GM18861 (cell line): ENCODE measurements at regions not wholly inside any gene's neighbourhood (a gene's known extent, or its start where the extent isn't known, plus 50 kb on each side); places are given as distances from the start of the nearest gene placed in this dataset.

Source experiments
- ATAC-seq: cut with Tn5 transposase; IDR thresholded peaks from one replicate; pipeline ENCODE4 v1.9.1; 2021; ENCODE audit not compliant: unreplicated experiment

DNA sequence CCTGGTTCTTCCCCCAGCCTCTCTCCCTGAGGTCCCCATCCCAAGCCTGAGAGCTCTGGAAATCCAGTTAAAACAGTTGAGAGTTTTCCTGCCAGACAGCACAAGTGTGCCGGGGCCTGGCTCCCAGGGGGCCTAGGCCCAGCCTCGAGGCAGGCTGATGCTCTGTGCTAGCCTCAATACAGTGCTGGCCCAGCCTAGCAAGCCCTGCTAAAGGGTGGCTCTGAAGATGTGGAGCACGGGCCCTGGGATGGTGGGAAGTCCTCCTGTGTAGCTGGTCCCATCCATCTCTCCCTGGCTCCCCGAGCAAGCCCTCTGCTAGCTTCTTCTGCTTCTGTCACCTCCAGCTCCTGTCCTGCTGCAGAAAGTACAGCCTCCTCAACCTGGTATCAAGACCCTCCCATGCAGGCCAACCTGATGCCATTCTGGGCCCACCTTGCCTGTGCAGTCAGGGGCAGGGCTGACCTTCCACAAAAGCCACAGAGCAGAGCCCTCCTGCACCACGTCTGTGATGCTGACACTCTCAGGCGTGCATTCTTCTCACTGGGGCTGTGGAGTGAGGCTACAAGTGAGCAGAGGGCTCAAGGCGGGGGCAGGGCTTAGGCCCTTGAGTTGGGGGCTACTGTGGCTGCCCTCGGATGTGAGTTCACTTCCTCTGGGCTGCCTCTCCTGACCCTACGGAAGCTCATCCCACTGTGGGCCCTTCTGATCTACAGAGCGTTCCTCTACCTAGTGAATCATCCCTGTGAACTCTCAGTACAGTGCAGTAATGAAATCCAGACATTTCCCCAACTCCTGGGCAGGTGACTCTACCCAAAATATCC lies 60.1 kb upstream of the LAPTM4A start:
- no peak for ATAC-seq

DNA sequence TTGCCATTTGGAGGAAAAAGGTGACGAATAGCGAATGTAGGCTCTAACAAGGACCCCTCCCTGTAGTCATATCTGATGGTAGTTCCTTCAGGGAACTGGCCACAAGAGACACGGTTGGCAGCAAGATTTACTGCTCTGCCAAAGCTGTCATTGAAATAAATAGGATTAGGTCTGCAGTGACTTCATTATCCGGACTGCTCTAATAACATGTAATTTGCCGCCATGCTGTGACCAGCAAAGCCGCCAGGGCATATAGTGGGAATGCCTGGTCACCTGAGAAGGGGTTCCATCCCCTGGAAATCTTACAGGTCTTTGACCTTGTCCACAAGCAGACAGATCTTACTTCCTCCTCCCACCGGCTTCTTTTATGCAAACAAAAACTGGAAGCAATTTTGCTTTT lies 59.4 kb upstream of the LAPTM4A start:
- ATAC-seq: no peak

DNA sequence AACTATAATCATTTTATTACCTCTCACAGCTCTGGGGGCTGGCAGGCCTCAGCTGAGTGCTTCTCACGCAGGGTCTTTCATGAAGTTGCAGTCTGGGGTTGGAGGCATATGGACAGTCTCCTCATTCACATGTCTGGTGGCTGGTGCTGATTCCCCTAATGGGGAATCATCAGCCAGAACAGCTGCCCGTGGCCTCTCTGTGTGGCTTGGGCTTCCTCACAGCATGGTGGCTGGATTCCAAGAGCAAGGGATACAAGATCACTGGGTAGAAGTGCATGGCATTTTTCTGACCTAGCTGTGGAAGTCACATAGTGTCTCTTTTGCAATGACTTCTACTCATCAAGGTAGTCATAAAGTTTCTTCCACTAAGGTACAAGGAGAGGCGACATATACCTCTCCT lies 59.0 kb upstream of the LAPTM4A start:
- ATAC-seq: no peak

DNA sequence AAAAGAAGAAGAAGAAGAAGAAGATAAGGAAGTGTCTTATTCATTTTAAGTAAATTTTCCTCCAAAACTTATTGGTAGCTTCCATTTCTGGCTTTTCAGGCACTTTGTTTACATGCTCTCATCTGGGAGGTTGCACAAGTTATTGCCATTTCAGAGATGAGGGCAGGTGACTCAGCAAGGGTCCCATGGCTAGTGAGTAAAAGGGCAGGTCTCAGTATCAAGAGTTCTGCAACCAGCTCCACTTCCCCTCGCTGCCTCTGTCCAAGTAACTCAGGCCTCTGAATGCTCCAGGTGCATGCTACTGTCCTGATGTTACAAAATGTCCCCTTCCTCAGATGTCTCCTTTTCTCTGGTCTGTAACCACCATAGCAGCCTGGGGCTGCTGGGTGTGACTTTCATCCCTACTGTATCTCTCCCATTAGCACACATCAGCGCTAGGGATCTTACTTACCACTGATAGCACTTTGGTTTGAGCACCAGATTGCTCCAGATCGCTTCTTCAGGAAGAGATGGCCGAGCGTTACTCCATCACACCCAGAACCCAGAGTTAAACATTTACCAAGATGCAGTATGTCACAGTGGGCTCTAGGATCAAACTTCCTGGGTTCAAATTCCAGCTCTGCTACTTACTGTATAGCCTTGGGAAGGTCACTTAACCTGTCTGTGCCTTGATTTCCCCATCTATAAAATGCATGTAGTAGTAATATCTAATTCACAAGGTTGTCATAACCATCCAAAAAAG lies 57.4 kb upstream of the LAPTM4A start:
- ATAC-seq: no peak

DNA sequence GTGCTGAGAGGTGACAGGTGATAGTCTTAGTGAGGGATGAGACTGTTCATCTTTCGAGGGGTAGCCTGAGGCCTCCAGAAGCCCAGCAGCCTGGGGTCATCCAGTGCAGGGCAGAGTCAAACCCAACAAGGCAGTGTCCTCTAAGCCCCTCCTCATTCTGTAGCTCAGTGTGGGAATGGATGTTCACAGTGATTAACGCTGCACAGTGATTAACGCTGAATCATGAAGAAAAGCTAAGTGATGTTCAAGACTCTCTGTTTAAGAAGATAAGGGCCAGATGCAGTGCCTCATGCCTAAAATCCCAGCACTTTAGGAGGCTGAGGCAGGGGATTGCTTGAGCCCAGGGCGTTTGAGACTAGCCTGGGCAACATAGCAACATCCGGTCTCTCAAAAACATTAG lies 56.3 kb upstream of the LAPTM4A start:
- no peak for ATAC-seq

DNA sequence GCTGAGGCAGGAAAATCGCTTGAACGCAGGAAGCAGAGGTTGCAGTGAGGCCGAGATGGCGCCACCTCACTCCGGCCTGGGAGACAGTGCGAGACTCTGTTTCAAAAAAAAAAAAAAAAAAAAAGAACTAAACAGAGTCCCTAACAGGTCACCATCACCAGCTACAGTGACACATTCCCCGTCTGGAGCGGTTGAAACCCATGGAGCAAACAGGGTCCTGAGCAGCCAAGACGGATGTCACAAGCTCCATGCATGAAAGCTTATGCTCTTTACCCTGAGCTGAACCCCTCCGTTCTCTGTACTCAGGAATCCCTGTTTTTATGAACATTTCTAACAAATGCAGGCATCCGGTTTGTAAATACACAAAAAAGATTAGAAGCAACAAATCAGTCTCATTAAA lies 55.9 kb upstream of the LAPTM4A start:
- no peak for ATAC-seq

DNA sequence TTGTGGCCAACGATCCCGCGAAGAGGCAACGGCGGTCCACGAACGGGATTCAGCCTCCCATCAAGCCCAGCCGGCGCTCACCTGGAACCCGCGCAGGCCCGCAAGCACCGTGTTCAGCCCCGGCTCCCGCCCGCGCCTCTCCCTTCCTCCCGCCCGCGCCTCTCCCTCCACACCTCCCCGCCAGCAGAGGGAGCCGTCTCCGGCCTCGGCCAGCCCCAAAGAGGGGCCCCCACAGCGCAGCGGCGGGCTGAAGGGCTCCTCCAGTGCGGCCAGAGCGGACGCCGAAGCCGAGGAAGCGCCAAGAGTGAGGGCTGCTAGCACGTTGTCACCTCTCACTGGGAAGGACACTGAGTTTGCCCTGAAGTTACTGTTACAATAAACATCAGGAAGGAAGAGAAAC lies 55.3 kb upstream of the LAPTM4A start:
- ATAC-seq: no peak

DNA sequence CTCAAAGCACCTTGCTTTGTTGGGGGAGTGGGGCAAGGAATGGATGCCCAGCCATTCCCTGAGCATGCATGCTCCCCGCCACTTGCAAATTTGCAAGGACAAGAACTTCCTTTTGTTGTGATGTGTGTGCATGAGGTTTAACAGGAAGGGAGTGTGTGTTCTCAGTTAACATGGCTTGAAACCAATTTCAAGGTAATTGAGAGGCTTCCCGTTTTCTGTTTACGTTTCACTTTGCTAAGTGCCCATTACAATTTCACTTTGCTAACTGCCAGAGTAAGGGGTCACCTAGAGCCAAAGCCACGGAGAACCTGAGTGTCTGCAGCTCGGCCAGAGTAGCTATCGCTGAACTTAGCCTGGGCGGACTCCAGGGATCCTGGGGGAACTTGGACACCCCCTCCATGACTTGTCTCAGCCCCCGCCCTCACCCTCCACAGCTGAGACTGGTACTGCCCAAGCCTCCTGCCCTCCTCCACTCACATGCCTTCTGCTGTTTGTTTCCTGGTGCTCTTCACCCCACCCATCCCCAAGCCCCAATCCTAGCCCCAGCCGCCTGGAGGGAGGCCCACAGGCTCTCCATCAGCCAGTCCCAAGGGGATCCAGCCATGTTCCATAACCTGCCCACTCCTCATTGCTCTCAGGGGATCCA lies 53.6 kb upstream of the LAPTM4A start:
- no peak for ATAC-seq

DNA sequence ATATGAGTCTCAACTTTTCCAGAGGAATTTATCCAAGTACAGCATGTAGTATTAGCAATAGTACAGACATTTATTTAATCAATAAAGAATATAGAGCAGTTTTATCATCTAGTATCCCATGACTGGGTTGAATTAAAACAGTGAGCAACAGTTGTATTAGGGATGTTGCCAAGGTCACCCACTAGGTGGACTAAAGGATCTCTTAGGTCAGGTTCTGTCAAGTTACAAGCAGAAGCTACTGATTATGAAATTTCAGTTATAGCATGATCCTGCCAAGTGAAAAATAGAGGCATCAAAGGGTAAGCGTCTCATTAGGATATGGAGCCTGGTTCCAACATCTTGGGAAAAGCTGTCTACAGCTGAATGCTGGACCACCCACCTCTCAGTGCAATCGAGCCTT lies 52.1 kb upstream of the LAPTM4A start:
- ATAC-seq: no peak
